Right ventricle myocardium inferior (tissue), 1 donor: ENCODE measurements at regions not wholly inside any gene's neighbourhood (a gene's known extent, or its start where the extent isn't known, plus 50 kb on each side); places are given as distances from the start of the nearest gene placed in this dataset.
A peak's percentile ranks its signal among the peaks of the same experiment; 100 is the strongest.
"Not testable (repeated sequence)": the region's sequence is repeated elsewhere in the genome, so short reads cannot be mapped to it uniquely, and the experiment has no call there.

ENCODE experiments used
- ATAC-seq: fragments of 200-7000 bp; cut with Tn5 transposase; one replicate; pipeline ENCODE4 v1.9.1; 2020; ENCODE audit warnings: mild to moderate bottlenecking, moderate library complexity
- DNase-seq: peaks from one replicate; pipeline ENCODE4 v3.0.0; 2021; ENCODE audit errors: missing footprints
- intact Hi-C: fragments of 100-400 bp; cut with DNase I; formaldehyde crosslinking; loops from one replicate; pipeline ENCODE4 v1.11.0; 2022
- donor health status: DM: no; HTN: yes; CAD: no; lungs with severe emphysema.

DNA sequence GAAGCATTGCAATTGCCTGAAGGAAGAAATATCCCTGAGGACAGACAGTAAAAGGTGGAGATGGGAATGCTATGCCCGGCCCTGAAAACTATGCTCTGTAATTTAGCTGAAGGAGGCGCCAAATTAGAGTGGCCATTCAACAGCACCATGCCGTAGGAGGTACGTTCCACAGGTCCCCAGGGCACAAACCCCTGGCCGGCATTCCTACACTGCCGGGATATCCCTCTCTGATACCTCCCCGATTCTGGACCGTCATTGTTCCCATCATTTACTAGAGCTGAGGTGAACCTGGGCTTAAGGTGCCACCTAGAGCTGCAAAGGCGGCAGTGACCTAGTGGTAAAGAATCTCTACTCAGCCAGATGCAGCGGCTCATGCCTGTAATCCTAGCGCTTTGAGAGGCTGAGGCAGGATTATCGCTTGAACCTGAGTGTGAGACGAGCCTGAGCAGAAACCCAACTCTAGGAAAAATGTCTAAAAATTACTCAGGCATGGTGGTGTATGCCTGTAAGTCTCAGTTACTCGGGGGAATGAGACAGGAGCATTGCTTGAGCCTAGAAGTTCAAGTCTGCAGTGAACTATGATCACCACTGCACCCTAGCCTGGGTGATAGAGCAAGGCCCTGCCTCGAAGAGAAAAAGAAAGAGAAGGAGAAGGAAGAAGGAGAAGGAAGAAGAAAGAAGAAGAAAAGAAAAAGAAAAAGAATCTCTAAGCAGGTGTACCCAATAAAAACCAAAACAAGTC lies 53.0 kb upstream of the TNKS2 start:
- no peak for DNase-seq
- peak; percentile 8 for ATAC-seq
- intact Hi-C loops = no loop called here

DNA sequence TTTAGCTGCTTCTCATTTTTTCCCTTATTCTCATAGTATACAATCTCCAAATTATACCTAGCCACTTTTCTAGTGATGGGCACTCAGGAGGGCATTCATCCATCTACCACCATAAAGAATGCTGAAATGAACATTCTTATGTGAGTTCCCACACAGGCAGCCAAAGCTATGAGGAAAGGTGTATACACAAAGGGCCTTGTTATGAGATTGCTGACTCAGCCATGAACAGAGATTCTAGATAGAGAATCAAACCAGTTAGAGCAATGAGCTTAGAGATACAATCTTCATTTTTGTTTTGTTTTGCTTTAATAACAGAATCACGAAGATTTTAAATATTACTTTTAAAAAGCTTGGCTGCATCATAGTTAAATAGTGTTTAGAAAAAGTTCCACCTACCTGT lies 54.8 kb upstream of the TNKS2 start:
- DNase-seq = no peak
- ATAC-seq = no peak
- intact Hi-C loops = no loop called here

DNA sequence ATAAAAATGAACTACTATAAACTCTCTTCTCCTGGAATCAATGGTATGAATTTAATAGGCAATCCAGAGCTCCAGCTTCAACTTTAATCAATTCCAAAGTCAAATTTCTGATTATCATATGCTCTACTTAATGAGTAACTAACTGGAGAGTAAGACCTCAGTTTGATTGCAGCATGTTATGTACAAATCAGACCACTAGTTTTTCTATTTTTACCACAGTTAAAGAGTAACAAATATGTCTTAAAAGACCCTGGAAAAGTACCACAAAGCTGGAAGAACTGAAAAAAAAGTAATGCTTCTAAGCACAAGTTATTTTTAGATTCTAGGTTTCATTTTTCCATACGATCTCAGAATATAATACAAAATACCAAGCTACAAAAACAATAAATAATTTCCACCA lies 56.0 kb upstream of the TNKS2 start:
- intact Hi-C loops = no loop called here
- no peak for ATAC-seq
- no peak for DNase-seq

DNA sequence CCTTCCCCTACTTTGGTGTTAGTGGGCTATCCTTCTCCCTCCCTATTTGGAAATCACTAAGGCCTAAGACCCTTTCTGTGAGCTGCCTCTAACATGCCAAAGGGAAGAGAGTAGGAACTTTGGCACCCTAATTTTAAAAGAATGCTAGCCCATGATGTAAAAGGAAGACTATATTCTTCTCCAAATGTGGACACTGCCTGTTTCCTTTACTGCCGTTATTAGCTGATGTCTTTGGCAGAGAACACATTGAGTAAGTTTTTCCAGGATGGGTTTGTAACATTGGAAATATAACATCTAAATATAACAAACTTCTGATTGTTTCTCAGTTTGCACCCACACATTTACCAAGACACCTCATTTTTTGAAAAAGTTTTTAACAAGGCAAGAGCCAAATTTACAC lies 56.9 kb upstream of the TNKS2 start:
- DNase-seq (no peak), ATAC-seq (no peak)
- intact Hi-C loops = no loop called here

DNA sequence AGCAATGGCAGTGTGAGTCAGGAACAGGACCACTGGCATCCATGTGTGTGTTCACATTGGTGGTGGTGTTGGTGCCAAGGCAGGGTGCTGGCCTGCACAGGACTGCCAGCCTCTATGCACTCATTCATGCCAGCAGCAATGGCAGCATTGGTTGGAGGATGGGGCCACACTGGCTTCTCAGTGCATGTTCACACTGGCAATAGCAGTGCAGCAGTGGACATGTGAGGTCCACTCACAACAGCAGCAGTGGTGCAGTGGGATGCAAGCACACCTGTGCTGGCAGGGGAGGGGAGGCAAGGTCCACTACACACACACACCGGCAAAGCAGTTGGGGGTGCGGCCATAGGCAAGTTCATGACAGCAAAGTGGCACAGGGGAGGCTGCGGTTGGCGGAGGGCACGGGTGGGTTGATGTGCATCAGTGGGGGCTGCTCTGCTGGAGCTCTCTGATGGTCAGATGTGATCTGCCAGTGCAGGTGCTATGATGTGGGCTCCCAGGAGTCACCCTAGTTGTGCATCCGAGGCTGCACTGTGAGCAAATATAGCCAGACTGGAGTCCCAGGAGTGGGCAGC lies 57.8 kb upstream of the TNKS2 start:
- DNase-seq (no peak), ATAC-seq (no peak)
- intact Hi-C loops = no loop called here

DNA sequence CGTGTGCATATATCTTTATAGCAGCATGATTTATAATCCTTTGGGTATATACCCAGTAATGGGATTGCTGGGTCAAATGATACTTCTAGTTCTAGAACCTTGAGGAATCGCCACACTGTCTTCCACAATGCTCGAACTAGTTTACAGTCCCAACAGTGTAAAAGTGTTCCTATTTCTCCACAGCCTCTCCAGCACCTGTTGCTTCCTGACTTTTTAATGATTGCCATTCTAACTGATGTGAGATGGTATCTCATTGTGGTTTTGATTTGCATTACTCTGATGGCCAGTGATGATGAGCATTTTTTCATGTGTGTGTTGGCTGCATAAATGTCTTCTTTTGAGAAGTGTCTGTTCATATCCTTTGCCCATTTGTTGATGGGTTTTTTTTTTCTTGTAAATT lies 66.0 kb upstream of the TNKS2 start:
- intact Hi-C loops, DNase-seq, ATAC-seq: not testable (repeated sequence)

DNA sequence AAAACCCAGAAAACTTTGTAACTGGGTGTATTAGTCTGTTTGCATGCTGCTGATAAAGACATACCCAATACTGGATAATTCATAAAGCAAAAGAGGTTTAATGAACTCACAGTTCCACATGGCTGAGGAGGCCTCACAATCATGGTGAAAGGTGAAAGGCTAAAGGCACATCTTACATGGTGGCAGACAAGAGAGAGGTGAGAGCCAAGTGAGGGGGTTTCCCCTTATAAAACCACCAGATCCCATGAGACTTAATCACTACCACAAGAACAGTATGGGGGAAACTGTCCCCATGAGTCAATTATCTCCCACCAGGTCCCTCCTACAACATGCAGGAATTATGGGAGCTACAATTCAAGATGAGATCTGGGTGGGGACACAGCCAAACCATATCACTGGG lies 68.9 kb upstream of the TNKS2 start:
- intact Hi-C loops, DNase-seq, ATAC-seq: not testable (repeated sequence)

DNA sequence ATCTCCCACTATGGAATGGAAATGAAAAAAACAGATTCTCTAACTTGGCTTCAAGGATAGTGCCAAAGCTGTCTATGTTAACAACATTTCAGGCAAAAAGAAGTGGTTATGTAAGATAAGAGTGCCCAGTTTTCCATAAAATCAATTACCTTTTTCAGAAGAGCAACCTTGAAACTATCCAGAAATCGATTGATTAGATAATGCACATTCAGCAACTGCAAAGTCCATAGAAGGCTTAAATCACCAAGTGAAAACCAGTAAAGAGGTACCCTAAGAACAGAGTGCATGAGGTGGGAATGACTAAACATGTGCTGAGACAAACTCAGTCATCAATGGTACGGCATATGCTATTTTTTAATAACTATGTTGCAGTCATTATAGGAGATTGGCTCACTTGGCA lies 71.9 kb upstream of the TNKS2 start:
- intact Hi-C loops = no loop called here
- ATAC-seq = no peak
- no peak for DNase-seq

DNA sequence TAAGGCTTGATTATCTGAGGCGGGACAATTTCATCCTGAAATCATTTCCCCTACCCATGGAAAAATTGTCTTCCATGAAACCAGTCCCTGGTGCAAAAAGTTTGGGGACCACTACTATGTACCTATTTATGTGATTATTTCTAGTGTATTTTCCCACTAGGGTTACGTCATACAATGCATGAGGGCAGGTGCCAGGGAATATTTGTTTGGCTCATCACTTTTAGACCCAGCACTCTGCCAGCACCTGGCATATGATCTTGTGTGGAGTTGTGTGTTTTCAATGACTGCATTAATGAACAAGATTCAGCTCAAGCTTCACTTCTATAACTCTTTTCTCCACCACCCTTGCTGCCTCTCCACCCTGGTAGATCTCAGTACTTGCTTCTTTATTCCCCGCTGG lies 73.3 kb upstream of the TNKS2 start:
- DNase-seq (no peak), ATAC-seq (no peak)
- intact Hi-C loops = no loop called here

DNA sequence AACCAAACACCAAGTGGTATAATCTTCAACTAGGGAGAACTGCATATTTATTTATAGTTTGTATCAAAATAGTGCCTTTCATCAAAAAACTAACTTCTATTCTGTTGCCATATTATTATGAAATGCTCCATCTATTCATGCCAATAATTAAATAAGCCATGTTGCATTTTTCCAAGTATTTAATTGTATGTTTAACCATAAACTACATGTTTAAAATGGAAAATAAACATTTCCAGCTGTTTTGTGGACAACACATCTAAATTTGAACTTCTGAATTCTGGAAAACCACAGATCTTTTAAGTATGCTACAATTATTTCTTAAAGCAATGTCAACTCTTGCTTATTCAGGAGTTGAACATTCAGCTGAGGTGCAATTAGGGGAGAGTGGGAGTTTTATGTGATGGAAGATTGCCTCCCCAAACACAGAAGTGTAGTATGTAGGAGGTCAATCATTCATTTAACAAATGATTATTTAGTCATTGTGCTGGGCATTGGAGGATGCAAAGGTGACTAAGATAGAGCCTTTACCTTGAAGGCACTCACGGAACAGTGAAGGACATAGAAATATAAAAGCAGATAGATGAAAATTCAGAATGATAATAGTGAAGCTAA lies 80.7 kb upstream of the PPP1R3C start:
- ATAC-seq (no peak), DNase-seq (no peak)
- intact Hi-C loops = no loop called here

DNA sequence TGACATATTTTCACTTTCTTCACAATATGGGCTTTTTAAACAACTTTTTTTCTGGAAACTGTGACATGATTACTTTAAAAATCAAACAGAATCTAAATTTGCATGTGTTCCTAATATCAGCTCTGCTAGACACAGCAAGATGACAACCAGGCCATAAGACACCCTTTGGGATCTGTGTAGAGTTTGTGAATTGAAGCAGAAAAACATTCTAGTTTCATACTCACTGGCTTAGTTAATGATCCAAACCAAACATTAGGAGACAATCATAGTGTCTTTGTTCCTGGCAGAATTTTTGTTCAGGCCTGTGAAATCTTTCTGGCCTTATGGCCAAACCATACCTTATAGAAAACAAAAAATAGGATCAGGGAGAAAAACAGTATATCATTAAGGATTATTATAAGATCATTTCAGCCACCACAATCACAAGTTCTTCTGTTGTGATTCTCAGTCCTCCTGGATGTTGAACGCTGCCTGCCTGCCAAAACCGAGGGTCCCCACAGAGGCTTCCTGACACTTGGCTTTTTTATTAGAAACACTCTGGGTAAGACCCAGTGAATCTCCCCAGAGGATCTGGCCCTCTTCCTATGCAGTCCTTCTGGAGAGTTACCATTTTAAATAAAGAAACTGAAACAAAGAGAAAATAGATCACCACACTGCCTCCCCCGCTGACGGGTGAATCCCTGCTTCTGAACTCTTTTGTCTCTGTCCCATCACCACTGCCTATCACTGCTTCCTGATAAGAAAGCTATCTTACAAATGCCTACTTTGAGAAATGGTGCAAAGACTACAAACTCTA lies 79.2 kb upstream of the PPP1R3C start:
- ATAC-seq (no peak), DNase-seq (no peak)
- intact Hi-C loops = no loop called here

DNA sequence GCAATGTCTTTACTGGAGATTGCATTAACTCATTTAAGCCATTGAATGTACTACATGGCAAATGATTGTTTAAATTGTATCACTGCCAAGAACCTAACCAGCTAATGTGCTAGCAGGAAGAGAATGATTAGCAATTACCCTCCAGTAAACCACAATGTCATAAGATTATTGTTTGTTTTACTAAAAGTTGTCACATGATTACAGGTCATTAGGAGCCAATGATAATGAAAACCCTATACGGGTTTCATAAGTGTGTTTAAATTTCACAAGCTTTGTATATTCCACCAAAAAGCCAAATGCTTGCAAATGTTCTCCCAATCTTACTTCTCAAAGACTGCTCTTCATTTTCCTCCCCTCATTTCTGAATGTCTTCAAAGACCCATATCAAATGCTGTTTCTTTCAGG lies 76.5 kb upstream of the PPP1R3C start:
- intact Hi-C loops = no loop called here
- DNase-seq (no peak), ATAC-seq (no peak)

DNA sequence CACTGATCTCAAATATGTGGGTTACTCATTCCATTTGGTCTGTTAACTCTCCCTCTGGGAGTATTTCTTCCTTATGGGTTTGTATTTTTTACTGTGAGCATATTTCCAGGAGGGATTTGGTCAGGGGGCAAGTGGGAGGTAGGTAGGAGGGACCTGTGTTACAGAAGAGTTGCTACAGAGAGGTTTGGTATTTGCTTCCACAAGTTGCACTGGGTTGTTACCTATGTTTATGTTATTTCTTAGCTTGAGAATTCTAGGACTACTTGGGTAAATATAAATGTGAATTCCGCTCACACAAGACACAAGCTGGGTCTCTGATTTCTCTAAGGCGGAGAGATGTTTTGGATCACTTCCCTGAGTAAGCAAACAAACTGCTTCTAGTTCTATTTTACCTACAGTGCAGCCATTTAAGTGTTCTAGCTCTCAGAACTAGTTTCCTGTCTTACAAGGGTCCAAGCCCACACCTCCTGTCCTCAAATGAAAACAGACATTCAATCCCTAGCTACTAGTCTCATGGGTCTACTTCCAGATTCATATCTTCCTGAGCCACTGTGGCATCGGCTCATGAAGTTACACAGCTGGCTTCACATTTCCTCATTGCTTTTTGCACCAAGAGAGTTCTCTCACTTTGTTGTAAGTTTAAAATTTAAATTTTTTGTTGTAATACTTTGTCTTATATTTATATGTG lies 75.4 kb upstream of the PPP1R3C start:
- DNase-seq (no peak), ATAC-seq (no peak)
- intact Hi-C loops = no loop called here

DNA sequence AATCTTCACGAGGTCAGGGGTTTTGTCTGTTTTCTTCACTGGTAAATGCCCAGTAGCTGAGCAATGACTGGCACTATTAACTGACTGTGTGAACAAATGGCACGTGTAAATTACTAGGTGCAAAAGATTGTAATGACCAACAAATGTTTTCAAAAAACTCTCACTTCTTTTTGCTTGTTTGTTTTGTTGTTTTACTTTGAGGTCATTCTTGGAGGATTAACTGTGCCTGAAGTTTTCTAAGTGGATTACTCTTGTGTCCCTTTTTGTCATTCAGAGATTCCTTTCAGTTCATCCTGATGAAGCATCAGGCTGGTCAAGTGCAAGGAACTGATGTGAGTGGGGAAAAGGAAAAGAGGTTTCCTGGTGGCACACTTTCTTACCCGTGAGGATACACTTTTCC lies 74.4 kb upstream of the PPP1R3C start:
- DNase-seq (no peak), ATAC-seq (no peak)
- intact Hi-C loops = no loop called here

DNA sequence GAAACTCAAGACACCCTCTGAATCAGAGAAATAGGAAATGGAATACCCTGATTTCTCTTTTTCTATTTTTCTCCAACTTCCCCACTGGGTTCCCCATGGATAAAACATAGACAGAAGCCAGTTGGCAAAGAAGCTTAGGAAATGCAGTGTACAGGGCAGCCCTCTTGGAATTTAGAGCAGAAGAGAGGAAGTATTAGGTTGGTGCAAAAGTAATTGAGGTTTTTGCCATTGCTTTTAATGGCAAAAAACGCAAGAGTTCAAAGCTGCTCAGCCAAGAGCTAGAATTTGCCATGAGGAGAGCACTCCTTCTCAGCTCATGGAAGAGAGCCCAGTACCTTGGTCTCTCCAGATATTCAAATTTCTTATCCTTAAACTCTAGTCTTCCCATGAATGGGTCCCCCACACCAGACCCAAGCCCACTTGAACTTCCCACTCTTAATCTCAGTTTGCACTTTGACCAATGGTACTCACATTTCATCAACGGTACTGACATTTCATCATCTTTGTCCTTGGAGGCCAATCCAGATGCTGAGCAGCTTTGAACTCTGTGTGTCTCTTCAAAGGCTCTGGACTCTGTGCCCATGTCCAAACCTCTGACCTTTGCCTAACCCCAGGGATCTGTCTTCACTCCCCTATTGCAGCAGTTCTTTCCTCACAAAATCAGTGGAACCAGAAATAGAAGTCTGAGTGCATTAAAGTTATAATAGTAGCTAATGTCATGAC lies 73.2 kb upstream of the PPP1R3C start:
- DNase-seq (no peak), ATAC-seq (no peak)
- intact Hi-C loops = no loop called here

DNA sequence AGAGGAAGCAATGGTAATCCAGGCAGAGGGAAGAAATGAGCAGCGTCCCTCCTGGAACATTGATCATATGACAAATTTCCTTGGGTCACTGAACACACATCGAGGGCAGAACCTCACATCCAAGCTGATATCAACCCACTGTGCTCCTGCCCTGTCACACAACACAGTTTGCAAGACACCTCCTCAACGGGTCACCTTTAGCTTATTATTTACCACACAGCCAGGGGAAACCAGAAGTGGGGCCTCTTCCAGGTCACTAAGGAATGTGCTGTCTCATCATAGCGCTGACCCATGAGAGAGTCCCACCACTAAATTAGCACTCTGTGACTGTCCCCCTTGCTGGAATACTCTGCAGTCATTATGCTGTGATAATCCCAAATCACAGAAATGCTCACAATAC lies 69.7 kb upstream of the PPP1R3C start:
- no peak for ATAC-seq
- intact Hi-C loops = no loop called here
- no peak for DNase-seq

DNA sequence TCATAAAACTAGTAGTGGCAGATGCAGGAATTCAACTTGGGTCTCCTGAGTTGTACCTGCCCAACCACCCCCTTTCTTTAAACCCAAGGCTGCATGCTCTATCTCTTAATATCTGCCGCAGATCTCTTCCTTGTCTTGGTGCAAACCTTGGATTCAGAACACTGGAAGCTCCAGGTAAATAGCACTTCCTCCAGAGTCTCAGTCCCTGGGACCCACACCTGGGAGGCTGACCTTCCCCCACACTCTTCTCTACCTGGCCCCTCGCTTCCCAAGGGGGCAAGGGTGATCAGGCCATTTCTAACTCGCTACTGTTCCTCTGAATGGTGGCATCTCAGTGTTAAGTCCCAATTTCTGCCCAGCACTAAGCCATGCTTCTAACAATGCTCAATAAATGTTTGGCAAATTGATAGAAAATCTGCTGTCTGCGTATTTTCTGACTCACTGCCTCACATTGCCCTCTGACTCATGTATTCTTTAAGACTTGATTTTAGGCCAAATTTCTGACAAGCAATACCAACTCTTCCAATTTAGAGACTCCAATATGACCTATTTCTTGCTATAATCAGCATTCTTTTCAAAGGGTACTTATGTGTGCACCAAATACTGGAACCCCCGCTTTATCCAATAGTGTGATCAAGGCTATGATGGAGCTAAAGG lies 68.0 kb upstream of the PPP1R3C start:
- intact Hi-C loops = no loop called here
- no peak for DNase-seq
- ATAC-seq = no peak

DNA sequence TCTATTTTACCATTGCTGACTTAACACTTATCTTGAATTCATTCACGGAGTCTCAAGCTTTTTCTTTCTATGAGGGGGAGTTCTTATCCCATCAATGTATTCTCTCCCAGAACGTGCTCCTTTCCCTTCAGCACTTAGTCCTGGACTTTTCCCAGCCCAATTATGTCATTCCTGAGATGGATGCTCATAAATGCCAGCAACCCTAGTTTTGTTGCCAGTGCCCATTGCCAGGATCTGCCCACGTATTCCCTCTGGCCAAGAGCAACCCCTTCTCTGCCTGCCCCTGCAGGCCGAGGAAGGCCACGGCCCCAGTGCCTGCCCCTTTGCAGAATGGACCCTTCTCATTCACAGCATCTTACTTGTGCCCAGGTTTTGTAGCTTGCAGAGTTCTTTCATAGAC lies 67.4 kb upstream of the PPP1R3C start:
- DNase-seq = no peak
- no peak for ATAC-seq
- intact Hi-C loops = no loop called here
